Panc1 (cell line): ENCODE measurements at regions not wholly inside any gene's neighbourhood (a gene's known extent, or its start where the extent isn't known, plus 50 kb on each side); places are given as distances from the start of the nearest gene placed in this dataset.

Experiments used
- POLR2AphosphoS5 ChIP-seq: IDR thresholded peaks from 2 replicates; pipeline ENCODE4 v1.6.1; 2012; ENCODE audit warnings: mild to moderate bottlenecking, low read depth, low read length, moderate library complexity
- SIN3A ChIP-seq: IDR thresholded peaks from 2 replicates; pipeline ENCODE4 v1.6.1; 2012; ENCODE audit warnings: low read depth, mild to moderate bottlenecking, low read length, moderate library complexity, borderline replicate concordance; ENCODE audit not compliant: insufficient read depth
- TCF7L2 ChIP-seq: IDR thresholded peaks from 2 replicates; pipeline ENCODE4 v1.6.1; 2011; ENCODE audit warnings: mild to moderate bottlenecking, low read depth, low read length, inconsistent platforms
- TF ChIP-seq, protein P1 (sequence below): fragments of 450-650 bp; IDR thresholded peaks from 2 replicates; pipeline ENCODE4 v1.5.1; 2017; ENCODE audit warnings: mild to moderate bottlenecking
- TF ChIP-seq, protein P2 (sequence below), 2 experiments: IDR thresholded peaks; 2 replicates each; pipeline ENCODE4 v1.6.1; 2011 to 2012; ENCODE audit warnings: low read depth in 2 of 2, control low read depth in 1 of 2, low read length in 1 of 2, mild to moderate bottlenecking in 1 of 2, moderate library complexity in 1 of 2; ENCODE audit not compliant: insufficient read depth in 1 of 2

DNA sequence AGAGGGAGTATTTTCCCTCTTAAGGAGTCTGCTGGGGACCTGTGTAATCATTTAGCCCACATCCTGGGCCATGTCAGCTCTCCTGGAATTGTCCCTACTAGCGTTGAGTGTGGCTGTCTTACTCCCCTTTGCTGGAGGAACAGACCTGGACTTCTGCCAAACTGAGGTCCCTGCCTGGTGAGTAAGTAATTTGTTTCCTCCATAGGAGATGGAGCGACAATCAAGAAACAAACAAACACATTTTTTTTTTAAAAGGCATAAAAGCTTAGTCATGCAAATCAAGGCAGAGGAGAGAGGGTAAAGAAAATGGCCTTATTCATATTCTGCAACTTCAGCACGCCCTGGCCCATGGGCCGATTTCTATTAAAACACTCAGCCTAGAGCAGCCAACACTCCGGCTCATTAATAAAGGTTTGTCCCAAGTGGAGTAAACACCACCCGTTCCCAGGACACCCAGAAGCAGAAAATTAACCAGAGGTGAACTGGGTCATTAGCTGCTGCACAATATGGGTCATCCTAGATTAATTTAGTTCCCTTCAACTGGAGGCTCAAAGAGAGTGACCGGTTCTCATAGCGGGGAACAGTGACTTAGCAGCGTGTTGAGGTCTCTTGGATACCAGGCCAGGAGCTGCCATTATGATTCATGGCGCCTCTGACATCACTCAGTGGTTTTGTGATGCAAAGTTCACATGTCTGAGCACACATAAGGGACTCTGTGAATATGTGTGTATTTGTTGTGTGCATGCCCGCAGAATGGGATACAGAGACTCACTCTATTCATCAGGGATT lies 165.0 kb upstream of the SULF2 start:
- TF ChIP-seq, protein P1, sequence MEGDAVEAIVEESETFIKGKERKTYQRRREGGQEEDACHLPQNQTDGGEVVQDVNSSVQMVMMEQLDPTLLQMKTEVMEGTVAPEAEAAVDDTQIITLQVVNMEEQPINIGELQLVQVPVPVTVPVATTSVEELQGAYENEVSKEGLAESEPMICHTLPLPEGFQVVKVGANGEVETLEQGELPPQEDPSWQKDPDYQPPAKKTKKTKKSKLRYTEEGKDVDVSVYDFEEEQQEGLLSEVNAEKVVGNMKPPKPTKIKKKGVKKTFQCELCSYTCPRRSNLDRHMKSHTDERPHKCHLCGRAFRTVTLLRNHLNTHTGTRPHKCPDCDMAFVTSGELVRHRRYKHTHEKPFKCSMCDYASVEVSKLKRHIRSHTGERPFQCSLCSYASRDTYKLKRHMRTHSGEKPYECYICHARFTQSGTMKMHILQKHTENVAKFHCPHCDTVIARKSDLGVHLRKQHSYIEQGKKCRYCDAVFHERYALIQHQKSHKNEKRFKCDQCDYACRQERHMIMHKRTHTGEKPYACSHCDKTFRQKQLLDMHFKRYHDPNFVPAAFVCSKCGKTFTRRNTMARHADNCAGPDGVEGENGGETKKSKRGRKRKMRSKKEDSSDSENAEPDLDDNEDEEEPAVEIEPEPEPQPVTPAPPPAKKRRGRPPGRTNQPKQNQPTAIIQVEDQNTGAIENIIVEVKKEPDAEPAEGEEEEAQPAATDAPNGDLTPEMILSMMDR = no peak
- TF ChIP-seq POLR2AphosphoS5 (no peak), SIN3A (no peak), TCF7L2 (no peak)
- TF ChIP-seq, protein P2, sequence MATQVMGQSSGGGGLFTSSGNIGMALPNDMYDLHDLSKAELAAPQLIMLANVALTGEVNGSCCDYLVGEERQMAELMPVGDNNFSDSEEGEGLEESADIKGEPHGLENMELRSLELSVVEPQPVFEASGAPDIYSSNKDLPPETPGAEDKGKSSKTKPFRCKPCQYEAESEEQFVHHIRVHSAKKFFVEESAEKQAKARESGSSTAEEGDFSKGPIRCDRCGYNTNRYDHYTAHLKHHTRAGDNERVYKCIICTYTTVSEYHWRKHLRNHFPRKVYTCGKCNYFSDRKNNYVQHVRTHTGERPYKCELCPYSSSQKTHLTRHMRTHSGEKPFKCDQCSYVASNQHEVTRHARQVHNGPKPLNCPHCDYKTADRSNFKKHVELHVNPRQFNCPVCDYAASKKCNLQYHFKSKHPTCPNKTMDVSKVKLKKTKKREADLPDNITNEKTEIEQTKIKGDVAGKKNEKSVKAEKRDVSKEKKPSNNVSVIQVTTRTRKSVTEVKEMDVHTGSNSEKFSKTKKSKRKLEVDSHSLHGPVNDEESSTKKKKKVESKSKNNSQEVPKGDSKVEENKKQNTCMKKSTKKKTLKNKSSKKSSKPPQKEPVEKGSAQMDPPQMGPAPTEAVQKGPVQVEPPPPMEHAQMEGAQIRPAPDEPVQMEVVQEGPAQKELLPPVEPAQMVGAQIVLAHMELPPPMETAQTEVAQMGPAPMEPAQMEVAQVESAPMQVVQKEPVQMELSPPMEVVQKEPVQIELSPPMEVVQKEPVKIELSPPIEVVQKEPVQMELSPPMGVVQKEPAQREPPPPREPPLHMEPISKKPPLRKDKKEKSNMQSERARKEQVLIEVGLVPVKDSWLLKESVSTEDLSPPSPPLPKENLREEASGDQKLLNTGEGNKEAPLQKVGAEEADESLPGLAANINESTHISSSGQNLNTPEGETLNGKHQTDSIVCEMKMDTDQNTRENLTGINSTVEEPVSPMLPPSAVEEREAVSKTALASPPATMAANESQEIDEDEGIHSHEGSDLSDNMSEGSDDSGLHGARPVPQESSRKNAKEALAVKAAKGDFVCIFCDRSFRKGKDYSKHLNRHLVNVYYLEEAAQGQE (IDR thresholded peaks at IDR 0.05; ENCODE audit: insufficient read depth in 1 of 2, low read depth in 2 of 2, low read length in 1 of 2) = no peak
